ENCODE measurements at regions not wholly inside any gene's neighbourhood (a gene's known extent, or its start where the extent isn't known, plus 50 kb on each side); places are given as distances from the start of the nearest gene placed in this dataset.

- WGBS, 3 donors, result 37 to 46% (median 43%) methylated on average over 11 of the region's 11 CpGs
- H3K27ac ChIP-seq, result no peak overlapping the region
- no peak overlapping the region for H3K4me3 ChIP-seq
- H3K4me1 ChIP-seq (ENCODE audit: insufficient read depth), result no peaks in the 10 kb centered on the region
- intact Hi-C loops (cut with DNase I), result no loop called here
- H3K27me3 ChIP-seq, result no peaks in the 10 kb centered on the region
- no peak for DNase-seq
- no peaks in the 10 kb centered on the region for H3K36me3 ChIP-seq
- H3K9me3 ChIP-seq, result no peaks in the 10 kb centered on the region
- TF ChIP-seq POLR2A (IDR thresholded peaks at IDR 0.05) (no peak), EP300 (IDR thresholded peaks at IDR 0.05) (no peak)
- TF ChIP-seq, protein P1, sequence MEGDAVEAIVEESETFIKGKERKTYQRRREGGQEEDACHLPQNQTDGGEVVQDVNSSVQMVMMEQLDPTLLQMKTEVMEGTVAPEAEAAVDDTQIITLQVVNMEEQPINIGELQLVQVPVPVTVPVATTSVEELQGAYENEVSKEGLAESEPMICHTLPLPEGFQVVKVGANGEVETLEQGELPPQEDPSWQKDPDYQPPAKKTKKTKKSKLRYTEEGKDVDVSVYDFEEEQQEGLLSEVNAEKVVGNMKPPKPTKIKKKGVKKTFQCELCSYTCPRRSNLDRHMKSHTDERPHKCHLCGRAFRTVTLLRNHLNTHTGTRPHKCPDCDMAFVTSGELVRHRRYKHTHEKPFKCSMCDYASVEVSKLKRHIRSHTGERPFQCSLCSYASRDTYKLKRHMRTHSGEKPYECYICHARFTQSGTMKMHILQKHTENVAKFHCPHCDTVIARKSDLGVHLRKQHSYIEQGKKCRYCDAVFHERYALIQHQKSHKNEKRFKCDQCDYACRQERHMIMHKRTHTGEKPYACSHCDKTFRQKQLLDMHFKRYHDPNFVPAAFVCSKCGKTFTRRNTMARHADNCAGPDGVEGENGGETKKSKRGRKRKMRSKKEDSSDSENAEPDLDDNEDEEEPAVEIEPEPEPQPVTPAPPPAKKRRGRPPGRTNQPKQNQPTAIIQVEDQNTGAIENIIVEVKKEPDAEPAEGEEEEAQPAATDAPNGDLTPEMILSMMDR (IDR thresholded peaks at IDR 0.05), result no peak
These were observed 306.8 kb upstream of the CNR1 start for GRCh38 chr6:88472851-88473525.

DNA sequence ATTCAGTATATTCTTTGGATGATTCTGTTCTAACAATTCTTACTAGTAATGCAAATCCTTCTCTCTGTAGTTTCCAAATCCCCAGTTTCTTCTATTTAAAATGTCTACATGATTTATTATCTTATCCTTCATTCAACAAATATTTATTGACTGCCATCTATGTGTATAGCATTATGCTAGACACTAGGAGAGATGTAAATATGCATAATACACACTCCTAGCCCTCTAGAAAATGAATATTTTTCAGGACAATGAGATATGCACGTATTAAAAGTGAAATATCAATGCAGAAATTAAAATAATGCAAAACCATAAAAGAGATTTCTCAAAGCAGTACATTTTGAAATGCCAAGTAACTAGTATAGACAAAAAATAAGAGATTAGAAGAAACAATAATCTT is 293.5 kb upstream of the CNR1 start:
- intact Hi-C loops (cut with DNase I), result no loop called here
- WGBS, 3 donors, result 63 to 70% (median 69%) methylated on average over 1 of the region's 1 CpG
- peaks cover 2% of the 10 kb centered on the region for H3K4me1 ChIP-seq (ENCODE audit: insufficient read depth)

GRCh38 chr6:88459189-88459588 is 293.0 kb upstream of the CNR1 start:
- DNase-seq, result no peak
- Histone ChIP-seq H3K4me3 (no peak overlapping the region), H3K27me3 (no peaks in the 10 kb centered on the region), H3K36me3 (no peaks in the 10 kb centered on the region), H3K4me1 (ENCODE audit: insufficient read depth) (peaks cover 2% of the 10 kb centered on the region), H3K27ac (no peak overlapping the region), H3K9me3 (no peaks in the 10 kb centered on the region)
- intact Hi-C loops (cut with DNase I), result no loop called here
- 87 to 99% (median 93%) methylated on average over 1 of the region's 1 CpG for WGBS, 3 donors
- TF ChIP-seq EP300 (IDR thresholded peaks at IDR 0.05), result no peak
- TF ChIP-seq, protein P1 (IDR thresholded peaks at IDR 0.05), result no peak
- TF ChIP-seq POLR2A (IDR thresholded peaks at IDR 0.05), result no peak

More for the DNA sequence above, 293.5 kb upstream of the CNR1 start:
- no peak overlapping the region for H3K27ac ChIP-seq
- no peaks in the 10 kb centered on the region for H3K36me3 ChIP-seq
- H3K27me3 ChIP-seq, result no peaks in the 10 kb centered on the region
- H3K9me3 ChIP-seq, result no peaks in the 10 kb centered on the region
- DNase-seq, result no peak
- H3K4me3 ChIP-seq, result no peak overlapping the region
- TF ChIP-seq, protein P1 (IDR thresholded peaks at IDR 0.05), result no peak
- TF ChIP-seq EP300 (IDR thresholded peaks at IDR 0.05) (no peak), POLR2A (IDR thresholded peaks at IDR 0.05) (no peak)

GRCh38 chr6:88458662-88459061 is 292.5 kb upstream of the CNR1 start:
- no peak overlapping the region for H3K4me3 ChIP-seq
- intact Hi-C loops (cut with DNase I), result no loop called here
- no peak for TF ChIP-seq EP300 (IDR thresholded peaks at IDR 0.05)
- TF ChIP-seq POLR2A (IDR thresholded peaks at IDR 0.05), result no peak
- TF ChIP-seq, protein P1 (IDR thresholded peaks at IDR 0.05), result no peak
- DNase-seq, result no peak
- H3K36me3 ChIP-seq, result no peaks in the 10 kb centered on the region
- H3K27me3 ChIP-seq, result no peaks in the 10 kb centered on the region
- no peaks in the 10 kb centered on the region for H3K9me3 ChIP-seq
- WGBS, 3 donors, result 78 to 89% (median 89%) methylated on average over 3 of the region's 3 CpGs
- H3K4me1 ChIP-seq (ENCODE audit: insufficient read depth), result peaks cover 2% of the 10 kb centered on the region
- H3K27ac ChIP-seq, result no peak overlapping the region

Data from ovary (tissue), 7 donors.